Bronchial epithelial cell (primary cell): ENCODE measurements at regions not wholly inside any gene's neighbourhood (a gene's known extent, or its start where the extent isn't known, plus 50 kb on each side); places are given as distances from the start of the nearest gene placed in this dataset.

Experiments
- DNase-seq: peaks from one replicate; pipeline ENCODE4 v3.0.0-alpha.2; 2010; ENCODE audit warnings: low read depth
- FAIRE-seq: peaks from 2 replicates; lab custom pipeline; 2011; peaks lifted over from hg19 to GRCh38; lab: Jason Lieb, UNC
- H3K27me3 ChIP-seq: 2 replicates; pipeline ENCODE4 v1.5.1; 2011; ENCODE audit warnings: low read length; ENCODE audit not compliant: control insufficient read depth, insufficient read depth
- H3K36me3 ChIP-seq: 2 replicates; pipeline ENCODE4 v1.5.1; 2011; ENCODE audit warnings: low read length; ENCODE audit not compliant: control insufficient read depth, insufficient read depth
- H3K4me3 ChIP-seq: 2 replicates; pipeline ENCODE4 v1.5.1; 2011; ENCODE audit warnings: mild to moderate bottlenecking, low read depth, low read length, control low read depth
- CTCF ChIP-seq: IDR thresholded peaks from 2 replicates; pipeline ENCODE4 v1.5.1; 2011; ENCODE audit warnings: mild to moderate bottlenecking, moderate library complexity, low read length, control low read depth, inconsistent platforms; ENCODE audit not compliant: insufficient read depth, severe bottlenecking

GRCh38 chr6:122130518-122130917 is 268.9 kb upstream of the HSF2 start:
- Histone ChIP-seq H3K27me3 (no peaks in the 10 kb centered on the region), H3K36me3 (no peaks in the 10 kb centered on the region), H3K4me3 (no peak overlapping the region)
- TF ChIP-seq CTCF: no peak
- no peak for FAIRE-seq
- no peak for DNase-seq

- Histone ChIP-seq H3K27me3 (no peaks in the 10 kb centered on the region), H3K4me3 (no peak overlapping the region), H3K36me3 (no peaks in the 10 kb centered on the region)
- no peak for TF ChIP-seq CTCF
- no peak for FAIRE-seq
- DNase-seq: no peak
These were observed 263.1 kb upstream of the HSF2 start for GRCh38 chr6:122136386-122136785.

DNA sequence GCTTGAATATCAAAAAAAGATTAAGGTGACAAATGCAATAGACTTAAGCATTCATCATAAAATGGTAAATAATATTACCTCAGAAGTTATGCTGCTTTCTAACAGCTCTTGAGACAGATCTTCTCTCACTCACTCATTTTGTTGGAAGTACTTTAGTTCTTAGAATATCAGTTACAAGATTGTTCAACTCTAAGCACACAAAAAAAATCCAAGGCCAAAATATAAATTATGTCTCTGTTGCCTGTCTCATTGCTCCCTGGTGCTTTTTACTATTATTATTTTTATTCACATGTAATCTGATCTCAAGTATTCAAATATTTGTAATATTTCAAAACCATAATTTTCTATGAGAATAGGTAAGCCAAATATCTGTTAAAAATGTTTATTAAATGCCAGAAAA is 259.4 kb upstream of the HSF2 start:
- Histone ChIP-seq H3K27me3 (no peaks in the 10 kb centered on the region), H3K4me3 (no peak overlapping the region), H3K36me3 (no peaks in the 10 kb centered on the region)
- DNase-seq (no peak), FAIRE-seq (no peak)
- TF ChIP-seq CTCF: no peak

GRCh38 chr6:122141246-122141645 is 258.2 kb upstream of the HSF2 start:
- no peak for TF ChIP-seq CTCF
- no peaks in the 10 kb centered on the region for H3K36me3 ChIP-seq
- FAIRE-seq: no peak

GRCh38 chr6:122143813-122144601 is 255.4 kb upstream of the HSF2 start:
- DNase-seq (no peak), FAIRE-seq (no peak)
- H3K4me3 ChIP-seq: no peak overlapping the region
- no peaks in the 10 kb centered on the region for H3K36me3 ChIP-seq
- no peak for TF ChIP-seq CTCF
- H3K27me3 ChIP-seq: no peaks in the 10 kb centered on the region

More at GRCh38 chr6:122141246-122141645, 258.2 kb upstream of the HSF2 start:
- Histone ChIP-seq H3K4me3 (no peak overlapping the region), H3K27me3 (no peaks in the 10 kb centered on the region)
- no peak for DNase-seq

- no peak for TF ChIP-seq CTCF
- Histone ChIP-seq H3K27me3 (no peaks in the 10 kb centered on the region), H3K4me3 (no peak overlapping the region), H3K36me3 (no peaks in the 10 kb centered on the region)
- DNase-seq (no peak), FAIRE-seq (no peak)
These were observed 254.2 kb upstream of the HSF2 start for GRCh38 chr6:122145246-122145645.
